B cell (primary cell): ENCODE measurements at regions not wholly inside any gene's neighbourhood (a gene's known extent, or its start where the extent isn't known, plus 50 kb on each side); places are given as distances from the start of the nearest gene placed in this dataset.

Experiments
- ATAC-seq: fragments of 200-7000 bp; cut with Tn5 transposase; one replicate; pipeline ENCODE4 v1.10.0; 2021; ENCODE audit warnings: low read depth, mild to moderate bottlenecking, moderate number of reproducible peaks, moderate library complexity
- CTCF ChIA-PET: fragments of 350-600 bp; sonication (Branson Sonifier 250); formaldehyde crosslinking; loops from one replicate; lab custom pipeline; 2021; ENCODE audit warnings: antibody characterized with exemption, inconsistent platforms; lab: Charles Lee
- POLR2A ChIA-PET: fragments of 350-600 bp; sonication (Branson Sonifier 250); formaldehyde crosslinking; loops from one replicate; lab custom pipeline; 2021; ENCODE audit warnings: antibody characterized with exemption; lab: Charles Lee
- DNase-seq: peaks from one replicate; pipeline ENCODE4 v3.0.0; 2013
- H2AFZ ChIP-seq: 2 replicates; pipeline ENCODE4 v1.6.1; 2012; ENCODE audit warnings: mild to moderate bottlenecking, low read depth, low read length; ENCODE audit not compliant: insufficient read depth, poor library complexity, severe bottlenecking
- H3K27ac ChIP-seq, 2 donors: 1 replicate in 1 of 2; 2 replicates in 1 of 2; pipeline ENCODE4 v1.5.1; 2012 to 2013; ENCODE audit warnings: low read length in 2 of 2, mild to moderate bottlenecking in 2 of 2, moderate library complexity in 1 of 2
- H3K27me3 ChIP-seq, 4 experiments: fragments of 200-600 bp in 1 of 4; sonication (generic) in 1 of 4; replicated peaks in 1 of 4; 1 replicate in 2 of 4; 2 replicates in 2 of 4; pipeline versions ENCODE4 v1.6.1 to v1.7.0; 2013 to 2016; ENCODE audit warnings: low read length in 3 of 4, mild to moderate bottlenecking in 2 of 4, mixed read lengths in 1 of 4, moderate library complexity in 1 of 4; ENCODE audit not compliant: insufficient read depth in 4 of 4, control insufficient read depth in 3 of 4; ENCODE audit errors: control extremely low read depth in 1 of 4
- H3K36me3 ChIP-seq, 2 experiments: replicated peaks in 1 of 2; 1 replicate in 1 of 2; 2 replicates in 1 of 2; pipeline versions ENCODE4 v1.6.1 to v1.7.1; 2013; ENCODE audit warnings: low read length in 1 of 2; ENCODE audit not compliant: insufficient read depth in 2 of 2, control insufficient read depth in 1 of 2; ENCODE audit errors: control extremely low read depth in 1 of 2, extremely low read depth in 1 of 2
- H3K4me1 ChIP-seq, 2 donors: fragments of 200-600 bp in 1 of 2; sonication (generic) in 1 of 2; 1 replicate in 1 of 2; 2 replicates in 1 of 2; pipeline versions ENCODE4 v1.5.1 to v1.6.1; 2013 to 2017; ENCODE audit warnings: low read length in 2 of 2; ENCODE audit not compliant: control insufficient read depth in 2 of 2, insufficient read depth in 2 of 2
- H3K4me2 ChIP-seq: replicated peaks from 2 replicates; pipeline ENCODE3; 2012; ENCODE audit warnings: mild to moderate bottlenecking, low read depth, low read length; ENCODE audit not compliant: poor library complexity, severe bottlenecking
- H3K4me3 ChIP-seq, 5 experiments: fragments of 200-600 bp in 1 of 5; sonication (generic) in 1 of 5; 1 replicate in 3 of 5; 2 replicates in 2 of 5; pipeline versions ENCODE4 v1.5.1 to v1.7.0; 2011 to 2016; ENCODE audit warnings: low read length in 4 of 5, mild to moderate bottlenecking in 4 of 5, low read depth in 2 of 5, control low read depth in 1 of 5, moderate library complexity in 1 of 5; ENCODE audit not compliant: insufficient read depth in 1 of 5; ENCODE audit errors: control extremely low read depth in 1 of 5, extremely low read depth in 1 of 5
- H3K79me2 ChIP-seq: fragments of 200-600 bp; sonication (generic); one replicate; pipeline ENCODE4 v1.6.0; 2016; ENCODE audit warnings: low read length; ENCODE audit not compliant: control insufficient read depth, insufficient read depth
- H3K9ac ChIP-seq: fragments of 200-600 bp; sonication (generic); 2 replicates; pipeline ENCODE4 v1.6.1; 2017; ENCODE audit warnings: mild to moderate bottlenecking, low read length, moderate library complexity
- H3K9me3 ChIP-seq, 3 donors: one replicate each; pipeline versions ENCODE4 v1.6.1 to v1.7.1; 2013; ENCODE audit warnings: low read length in 2 of 3; ENCODE audit not compliant: control insufficient read depth in 2 of 3, insufficient read depth in 1 of 3; ENCODE audit errors: control extremely low read depth in 1 of 3
- H4K20me1 ChIP-seq: 2 replicates; pipeline ENCODE4 v1.6.0; 2012; ENCODE audit warnings: mild to moderate bottlenecking, low read length; ENCODE audit not compliant: insufficient read depth, control insufficient read depth, poor library complexity, severe bottlenecking
- H3K27ac Mint-ChIP-seq: one replicate; pipeline ENCODE4 v1.8.0; 2021; ENCODE audit warnings: mixed read lengths
- H3K27me3 Mint-ChIP-seq: one replicate; pipeline ENCODE4 v1.8.0; 2021; ENCODE audit warnings: mixed read lengths
- H3K4me1 Mint-ChIP-seq: one replicate; pipeline ENCODE4 v1.8.0; 2021; ENCODE audit warnings: mixed read lengths
- H3K4me3 Mint-ChIP-seq: one replicate; pipeline ENCODE4 v1.8.0; 2021; ENCODE audit warnings: mixed read lengths
- H3K9me3 Mint-ChIP-seq: one replicate; pipeline ENCODE4 v1.8.0; 2022; ENCODE audit warnings: mixed read lengths; ENCODE audit not compliant: insufficient read depth
- CTCF ChIP-seq: fragments of 200-600 bp; IDR thresholded peaks from one replicate; pipeline ENCODE4 v1.8.0; 2022; ENCODE audit warnings: antibody characterized with exemption, mild to moderate bottlenecking
- EZH2 ChIP-seq: IDR thresholded peaks from 2 replicates; pipeline ENCODE4 v1.6.1; 2012; ENCODE audit warnings: borderline replicate concordance, low read depth, mild to moderate bottlenecking, moderate library complexity, low read length; ENCODE audit not compliant: insufficient read depth, poor library complexity, severe bottlenecking
- WGBS: methylation state at CpG from one replicate; pipeline ENCODE4 v1.1.5; 2013; ENCODE audit warnings: missing lambda C conversion rate; ENCODE audit not compliant: insufficient coverage; 5-methylcytosine and 5-hydroxymethylcytosine counted together
- intact Hi-C: fragments of 100-400 bp; cut with micrococcal nuclease; formaldehyde crosslinking; loops from one replicate; pipeline ENCODE4 v1.10.0; 2022

- no peak for ATAC-seq
- H3K4me1 Mint-ChIP-seq, result no peaks in the 10 kb centered on the region
- Histone ChIP-seq H3K9me3 (peaks cover 0 to 3% (median 0%) of the 10 kb centered on the region in 3 donors), H3K79me2 (no peaks in the 10 kb centered on the region), H3K27ac (no peak overlapping the region), H3K4me2 (no peak overlapping the region), H3K4me3 (no peak overlapping the region), H3K36me3 (no peaks in the 10 kb centered on the region), H3K27me3 (peaks cover 0 to 3% (median 0%) of the 10 kb centered on the region in 4 experiments), H4K20me1 (no peaks in the 10 kb centered on the region), H2AFZ (no peak overlapping the region), H3K9ac (no peak overlapping the region), H3K4me1 (no peaks in the 10 kb centered on the region)
- TF ChIP-seq EZH2, result no peak
- TF ChIP-seq CTCF, result no peak
- no peak for DNase-seq
- ChIA-PET CTCF (no interaction called here), POLR2A (no interaction called here)
- intact Hi-C loops, result no loop called here
- no peak overlapping the region for H3K27ac Mint-ChIP-seq
- H3K27me3 Mint-ChIP-seq, result peaks cover 20% of the 10 kb centered on the region
- no peaks in the 10 kb centered on the region for H3K9me3 Mint-ChIP-seq
- no peak overlapping the region for H3K4me3 Mint-ChIP-seq
Observed at GRCh38 chr5:73272351-73272750, 99.4 kb downstream of the TMEM174 start.

GRCh38 chr5:73268826-73269225 lies 95.8 kb downstream of the TMEM174 start:
- Mint-ChIP-seq H3K4me1 (no peaks in the 10 kb centered on the region), H3K27ac (no peak overlapping the region)
- H3K36me3 ChIP-seq, result no peaks in the 10 kb centered on the region

More at GRCh38 chr5:73268826-73269225, 95.8 kb downstream of the TMEM174 start:
- H3K9me3 Mint-ChIP-seq, result no peaks in the 10 kb centered on the region
- H3K27ac ChIP-seq, result no peak overlapping the region
- no peaks in the 10 kb centered on the region for H3K4me1 ChIP-seq
- no peak overlapping the region for H2AFZ ChIP-seq
- TF ChIP-seq CTCF (no peak), EZH2 (no peak)
- H3K4me2 ChIP-seq, result no peak overlapping the region
- ATAC-seq (no peak), DNase-seq (no peak)
- no peak overlapping the region for H3K4me3 ChIP-seq
- peaks cover 12% of the 10 kb centered on the region for H3K27me3 Mint-ChIP-seq
- ChIA-PET CTCF (no interaction called here), POLR2A (no interaction called here)
- H3K4me3 Mint-ChIP-seq, result no peak overlapping the region
- intact Hi-C loops, result no loop called here
- H3K27me3 ChIP-seq, result peaks cover 0 to 3% (median 1%) of the 10 kb centered on the region in 4 experiments
- H3K79me2 ChIP-seq, result no peaks in the 10 kb centered on the region
- WGBS, result 86% methylated on average over 2 of the region's 2 CpGs
- H3K9me3 ChIP-seq, result no peaks in the 10 kb centered on the region
- no peaks in the 10 kb centered on the region for H4K20me1 ChIP-seq
- no peak overlapping the region for H3K9ac ChIP-seq
